ENCODE measurements at regions not wholly inside any gene's neighbourhood (a gene's known extent, or its start where the extent isn't known, plus 50 kb on each side); places are given as distances from the start of the nearest gene placed in this dataset.

DNA sequence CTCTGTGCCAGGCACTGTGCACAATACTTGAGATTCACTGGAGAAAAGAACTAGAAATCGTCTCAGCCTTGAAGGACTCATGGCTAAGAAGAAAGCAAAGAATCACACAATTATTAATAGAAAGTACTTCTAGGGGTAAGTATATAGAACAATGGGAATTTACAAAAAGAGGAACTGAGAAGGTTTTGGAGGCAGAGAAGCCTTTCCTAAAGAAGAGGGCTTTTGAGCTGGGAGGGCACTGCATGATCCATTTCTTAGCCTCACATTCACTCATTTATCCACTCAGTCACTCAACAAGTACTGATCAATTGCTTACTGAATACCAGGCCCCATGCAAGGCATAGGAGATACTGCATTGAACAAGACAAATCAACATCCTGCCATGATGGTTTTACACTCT, 113.5 kb downstream of the TMEM114 start:
- FAIRE-seq = no peak
- Histone ChIP-seq H2AK5ac (ENCODE audit: low read depth, low read length) (no peak overlapping the region), H3K36me3 (ENCODE audit: control insufficient read depth in 2 of 4, insufficient read depth in 4 of 4, low read length in 3 of 4) (no peaks in the 10 kb centered on the region), H3K4me1 (replicated peaks in 1 of 4; ENCODE audit: control insufficient read depth in 3 of 4, insufficient read depth in 4 of 4, low read length in 3 of 4) (no peaks in the 10 kb centered on the region), H3K4ac (replicated peaks; ENCODE audit: insufficient read length, low read depth, low read length) (no peak overlapping the region), H3K79me1 (ENCODE audit: low read depth, low read length) (no peaks in the 10 kb centered on the region), H3K9ac (replicated peaks in 1 of 4; ENCODE audit: extremely low read depth in 1 of 4, low read depth in 3 of 4, low read length in 3 of 4) (no peak overlapping the region), H3K23ac (ENCODE audit: insufficient read length) (no peak overlapping the region), H4K20me1 (replicated peaks in 1 of 2; ENCODE audit: control insufficient read depth in 1 of 2, insufficient read depth in 2 of 2, low read length in 2 of 2) (no peaks in the 10 kb centered on the region), H3K27me3 (replicated peaks in 1 of 4; ENCODE audit: control insufficient read depth in 3 of 4, extremely low read depth in 1 of 4, insufficient read depth in 3 of 4, low read length in 3 of 4) (peaks cover 0 to 7% (median 3%) of the 10 kb centered on the region in 4 experiments; a peak in 1 of 7 replicates), H4K91ac (replicated peaks; ENCODE audit: insufficient read length, low read length) (no peak overlapping the region), H4K5ac (ENCODE audit: insufficient read length, low read depth, low read length) (no peak overlapping the region), H3K79me2 (ENCODE audit: control insufficient read depth in 1 of 2, insufficient read depth in 2 of 2, low read length in 2 of 2) (no peaks in the 10 kb centered on the region), H3K27ac (ENCODE audit: low read depth, low read length) (no peak overlapping the region), H2BK120ac (replicated peaks; ENCODE audit: low read depth, low read length) (no peak overlapping the region), H2AFZ (ENCODE audit: low read length) (no peak overlapping the region), H3K4me3 (ENCODE audit: extremely low read depth in 1 of 4, insufficient read depth in 2 of 4, low read depth in 3 of 4, low read length in 4 of 4) (no peak overlapping the region), H3K23me2 (ENCODE audit: low read depth, low read length) (no peaks in the 10 kb centered on the region), H3K4me2 (ENCODE audit: insufficient read depth in 1 of 2, low read depth in 2 of 2, low read length in 2 of 2) (no peak overlapping the region), H3K14ac (ENCODE audit: insufficient read length) (no peak overlapping the region), H2BK15ac (ENCODE audit: low read length) (no peak overlapping the region), H4K8ac (ENCODE audit: extremely low read depth, insufficient read depth, low read length) (no peak overlapping the region), H3K56ac (replicated peaks; ENCODE audit: insufficient read length, low read depth, low read length) (no peak overlapping the region), H3K18ac (ENCODE audit: extremely low read depth, low read length) (no peak overlapping the region), H2BK12ac (ENCODE audit: low read depth, low read length) (no peak overlapping the region), H2BK5ac (ENCODE audit: low read depth, low read length) (no peak overlapping the region), H2BK20ac (ENCODE audit: low read length) (no peak overlapping the region), H3K9me3 (ENCODE audit: insufficient read depth in 2 of 2, low read depth in 1 of 2, low read length in 1 of 2) (no peaks in the 10 kb centered on the region)
- CTCF ChIA-PET (ENCODE audit: partially characterized antibody) = no interaction called here
- no peak for DNase-seq (ENCODE audit: low read depth in 1 of 2, low spot score in 2 of 2)
- no peak for TF ChIP-seq CHD2 (IDR thresholded peaks at IDR 0.05; ENCODE audit: low read length)
- no peak for TF ChIP-seq JUN (IDR thresholded peaks at IDR 0.05; ENCODE audit: low read depth, low read length)
- TF ChIP-seq, protein P1, sequence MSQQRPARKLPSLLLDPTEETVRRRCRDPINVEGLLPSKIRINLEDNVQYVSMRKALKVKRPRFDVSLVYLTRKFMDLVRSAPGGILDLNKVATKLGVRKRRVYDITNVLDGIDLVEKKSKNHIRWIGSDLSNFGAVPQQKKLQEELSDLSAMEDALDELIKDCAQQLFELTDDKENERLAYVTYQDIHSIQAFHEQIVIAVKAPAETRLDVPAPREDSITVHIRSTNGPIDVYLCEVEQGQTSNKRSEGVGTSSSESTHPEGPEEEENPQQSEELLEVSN (IDR thresholded peaks at IDR 0.05) = no peak
- no peak for TF ChIP-seq BRCA1 (IDR thresholded peaks at IDR 0.05; ENCODE audit: low read depth, low read length)
- no peak for TF ChIP-seq RAD21 (IDR thresholded peaks at IDR 0.05 in 1 of 2, conservative IDR thresholded peaks at IDR 0.05 in 1 of 2; ENCODE audit: low read depth in 2 of 2, low read length in 2 of 2)
- no peak for TF ChIP-seq CBX8 (IDR thresholded peaks at IDR 0.05; ENCODE audit: borderline replicate concordance, low read depth, low read length)
- no peak for TF ChIP-seq RBBP5 (IDR thresholded peaks at IDR 0.05; ENCODE audit: borderline replicate concordance, low read depth, low read length)
- TF ChIP-seq SIN3A (conservative IDR thresholded peaks at IDR 0.05 in 1 of 2, IDR thresholded peaks at IDR 0.05 in 1 of 2; ENCODE audit: low read depth in 1 of 2, low read length in 2 of 2) = no peak
- TF ChIP-seq JUND (IDR thresholded peaks at IDR 0.05; ENCODE audit: low read length) = no peak
- no peak for TF ChIP-seq FOSL1 (IDR thresholded peaks at IDR 0.05; ENCODE audit: insufficient read depth, low read depth, low read length)
- no peak for TF ChIP-seq CHD1 (IDR thresholded peaks at IDR 0.05; ENCODE audit: low read depth, low read length)
- TF ChIP-seq CBX5 (IDR thresholded peaks at IDR 0.05; ENCODE audit: low read depth, low read length) = no peak
- no peak for TF ChIP-seq CEBPB (IDR thresholded peaks at IDR 0.05; ENCODE audit: low read depth, low read length)
- 86% methylated on average over 1 of the region's 1 CpG; no CpG with 5 or more reads in 1 of the 2 experiments for WGBS, 2 experiments (ENCODE audit: extremely low coverage in 1 of 2, insufficient coverage in 1 of 2, insufficient read length in 1 of 2, insufficient replicate concordance in 2 of 2, low coverage in 1 of 2, low lambda C conversion rate in 2 of 2, missing lambda C conversion rate in 1 of 2)
- POLR2A ChIA-PET (ENCODE audit: partially characterized antibody) = no interaction called here
